HEK293 (cell line): ENCODE measurements at regions not wholly inside any gene's neighbourhood (a gene's known extent, or its start where the extent isn't known, plus 50 kb on each side); places are given as distances from the start of the nearest gene placed in this dataset.
"Not testable (repeated sequence)": the region's sequence is repeated elsewhere in the genome, so short reads cannot be mapped to it uniquely, and the experiment has no call there.

Source experiments
- CTCF ChIA-PET: fragments of 350-600 bp; formaldehyde crosslinking; extraction: SDS; loops from one replicate; lab custom pipeline; 2021; ENCODE audit warnings: antibody characterized with exemption; lab: Yijun Ruan, JAX
- POLR2A ChIA-PET: fragments of 300-600 bp; formaldehyde crosslinking; extraction: SDS; loops from one replicate; lab custom pipeline; 2020; ENCODE audit warnings: antibody characterized with exemption, inconsistent platforms; lab: Yijun Ruan, JAX
- H3K27ac ChIP-seq: fragments of 200-500 bp; sonication (Bioruptor generic); 2 replicates; pipeline ENCODE4 v1.5.1; 2014; ENCODE audit warnings: low read depth, low read length, control low read depth, inconsistent platforms; ENCODE audit errors: extremely low read depth
- H3K36me3 ChIP-seq, 2 experiments: fragments of 200-500 bp in 1 of 2; sonication (Bioruptor generic) in 1 of 2; 1 replicate in 1 of 2; 2 replicates in 1 of 2; pipeline ENCODE4 v1.5.1; 2014 to 2017; ENCODE audit warnings: inconsistent platforms in 2 of 2, low read length in 2 of 2; ENCODE audit not compliant: control insufficient read depth in 2 of 2, insufficient read depth in 1 of 2
- H3K4me1 ChIP-seq: fragments of 200-500 bp; sonication (Bioruptor generic); 2 replicates; pipeline ENCODE4 v1.5.1; 2014; ENCODE audit warnings: mild to moderate bottlenecking, low read length, inconsistent platforms; ENCODE audit not compliant: control insufficient read depth, insufficient read depth
- H3K4me3 ChIP-seq: 2 replicates; pipeline ENCODE4 v1.5.1; 2011; ENCODE audit warnings: low read depth, mild to moderate bottlenecking, control low read depth, low read length, moderate library complexity
- H3K9me3 ChIP-seq: fragments of 200-500 bp; sonication (Bioruptor generic); 2 replicates; pipeline ENCODE4 v1.5.1; 2014; ENCODE audit warnings: low read depth, low read length, inconsistent platforms; ENCODE audit not compliant: control insufficient read depth, insufficient read depth
- KLF8 ChIP-seq: fragments of 450-650 bp; formaldehyde crosslinking; IDR thresholded peaks from 2 replicates; pipeline ENCODE4 v1.5.1; 2016; ENCODE audit warnings: missing biosample characterization, missing genetic modification characterization
- SCRT1 ChIP-seq: fragments of 450-650 bp; formaldehyde crosslinking; IDR thresholded peaks from 2 replicates; pipeline ENCODE4 v1.5.1; 2016; ENCODE audit warnings: missing biosample characterization, missing genetic modification characterization, borderline replicate concordance
- SCRT2 ChIP-seq: fragments of 450-650 bp; formaldehyde crosslinking; IDR thresholded peaks from 2 replicates; pipeline ENCODE4 v1.5.1; 2016; ENCODE audit warnings: missing biosample characterization, missing genetic modification characterization
- ZBTB7A ChIP-seq: fragments of 450-650 bp; formaldehyde crosslinking; IDR thresholded peaks from 2 replicates; pipeline ENCODE4 v1.5.1; 2016; ENCODE audit warnings: low read depth, missing biosample characterization, missing genetic modification characterization
- ZNF146 ChIP-seq: fragments of 450-650 bp; formaldehyde crosslinking; IDR thresholded peaks from 2 replicates; pipeline ENCODE4 v1.5.1; 2016; ENCODE audit warnings: missing biosample characterization, missing genetic modification characterization
- ZNF148 ChIP-seq: fragments of 450-650 bp; formaldehyde crosslinking; IDR thresholded peaks from 2 replicates; pipeline ENCODE4 v1.5.0; 2017; ENCODE audit warnings: missing biosample characterization, missing genetic modification characterization, borderline replicate concordance
- ZNF211 ChIP-seq: fragments of 450-650 bp; formaldehyde crosslinking; IDR thresholded peaks from 2 replicates; pipeline ENCODE4 v1.5.1; 2016; ENCODE audit warnings: low read depth, missing biosample characterization, missing genetic modification characterization
- ZNF529 ChIP-seq: fragments of 450-650 bp; formaldehyde crosslinking; IDR thresholded peaks from 2 replicates; pipeline ENCODE4 v1.5.1; 2017; ENCODE audit warnings: missing genetic modification characterization, missing biosample characterization; ENCODE audit not compliant: insufficient replicate concordance
- ZNF585B ChIP-seq: fragments of 450-650 bp; formaldehyde crosslinking; IDR thresholded peaks from 2 replicates; pipeline ENCODE4 v1.5.1; 2016; ENCODE audit warnings: missing biosample characterization, missing genetic modification characterization
- ZNF660 ChIP-seq: fragments of 450-650 bp; IDR thresholded peaks from 2 replicates; pipeline ENCODE4 v1.5.1; 2018; ENCODE audit warnings: missing biosample characterization, mild to moderate bottlenecking, missing genetic modification characterization

DNA sequence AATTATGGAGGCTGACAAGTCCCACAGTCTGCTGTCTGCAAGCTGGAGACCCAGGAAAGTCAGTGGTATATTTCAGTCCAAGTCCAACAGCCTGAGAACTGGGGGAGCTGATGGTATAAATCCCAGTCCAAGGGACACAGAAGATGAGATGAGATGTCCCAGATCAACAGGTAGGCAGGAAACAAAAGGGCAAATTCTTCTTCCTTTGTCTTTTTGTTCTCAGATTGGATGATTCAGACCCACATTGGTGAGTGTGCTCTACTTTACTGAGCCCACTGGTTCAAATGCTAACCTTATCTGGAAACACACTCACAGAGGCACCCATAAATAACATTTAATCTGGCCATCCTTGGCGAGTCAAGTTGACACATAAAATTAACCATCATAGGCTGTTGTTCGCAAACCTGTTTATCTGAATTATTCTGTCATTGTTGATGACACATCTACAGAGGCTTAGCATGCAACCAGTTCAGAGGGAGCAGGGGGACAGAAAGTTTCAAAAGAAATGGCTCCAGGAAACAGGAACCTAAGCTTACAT lies 62.7 kb upstream of the ITGA11 start:
- Histone ChIP-seq H3K27ac (no peak overlapping the region), H3K9me3 (no peaks in the 10 kb centered on the region), H3K36me3 (no peaks in the 10 kb centered on the region), H3K4me1 (no peaks in the 10 kb centered on the region), H3K4me3 (no peak overlapping the region)
- TF ChIP-seq ZNF211 = no peak
- peak; percentile 62; the same call in 1 of the 2 replicates for TF ChIP-seq SCRT1 (tag by site-specific recombination)
- TF ChIP-seq SCRT2 (tag by site-specific recombination) = peak; percentile 82
- no peak for TF ChIP-seq ZNF529 (tag by site-specific recombination)
- 0 out of 2 replicates have a peak, but pooled peaks have one; percentile 18 for TF ChIP-seq ZNF585B (tag by site-specific recombination)
- CTCF ChIA-PET = interaction anchor here (0.6 to 1.2 kb wide), 2 partner anchors 44 to 255 kb away, joined by 3 read pairs; no protein-coding TSS in a partner anchor
- POLR2A ChIA-PET = no interaction called here

DNA sequence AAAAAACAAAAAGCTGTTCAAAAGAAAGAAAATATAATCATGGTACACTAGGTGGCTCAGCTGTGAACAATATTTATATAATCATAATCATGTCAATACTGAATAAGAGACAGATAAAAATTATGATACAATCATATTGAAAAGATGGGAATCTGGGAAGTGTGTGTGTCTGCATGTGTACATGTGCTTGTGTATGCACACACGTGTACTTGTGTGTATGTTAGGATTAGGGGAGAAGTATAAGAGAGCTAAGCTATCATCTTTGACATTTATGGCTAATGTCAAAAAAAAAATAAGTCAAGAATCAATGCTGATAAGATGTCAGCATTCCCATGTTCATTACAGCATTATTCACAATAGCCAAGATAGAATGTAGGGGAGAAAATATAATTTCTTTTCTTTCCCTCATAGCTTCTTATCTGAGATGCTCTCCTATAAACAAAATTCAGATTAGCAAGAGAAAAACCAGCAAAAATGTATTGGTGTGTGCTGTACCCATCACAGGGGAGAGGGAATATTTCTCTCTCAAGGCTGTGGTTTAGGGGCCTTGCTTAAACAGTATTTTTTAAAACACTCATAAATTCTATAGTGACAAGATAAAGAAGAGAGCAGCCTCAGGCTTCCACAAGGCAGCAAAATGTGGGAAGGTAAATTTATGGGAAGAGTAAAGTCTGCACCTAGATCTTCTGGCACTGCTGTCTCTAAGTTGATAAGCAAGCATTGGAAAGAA lies 63.4 kb upstream of the ITGA11 start:
- ChIA-PET CTCF (interaction anchor here (0.6 to 1.5 kb wide), 3 partner anchors 54 to 256 kb away, joined by 3 to 9 read pairs (median 3); no protein-coding TSS in a partner anchor), POLR2A (no interaction called here)
- no peak for TF ChIP-seq ZNF660
- no peak for TF ChIP-seq ZNF148 (tag by site-specific recombination)
- TF ChIP-seq ZBTB7A (tag by site-specific recombination) = no peak

DNA sequence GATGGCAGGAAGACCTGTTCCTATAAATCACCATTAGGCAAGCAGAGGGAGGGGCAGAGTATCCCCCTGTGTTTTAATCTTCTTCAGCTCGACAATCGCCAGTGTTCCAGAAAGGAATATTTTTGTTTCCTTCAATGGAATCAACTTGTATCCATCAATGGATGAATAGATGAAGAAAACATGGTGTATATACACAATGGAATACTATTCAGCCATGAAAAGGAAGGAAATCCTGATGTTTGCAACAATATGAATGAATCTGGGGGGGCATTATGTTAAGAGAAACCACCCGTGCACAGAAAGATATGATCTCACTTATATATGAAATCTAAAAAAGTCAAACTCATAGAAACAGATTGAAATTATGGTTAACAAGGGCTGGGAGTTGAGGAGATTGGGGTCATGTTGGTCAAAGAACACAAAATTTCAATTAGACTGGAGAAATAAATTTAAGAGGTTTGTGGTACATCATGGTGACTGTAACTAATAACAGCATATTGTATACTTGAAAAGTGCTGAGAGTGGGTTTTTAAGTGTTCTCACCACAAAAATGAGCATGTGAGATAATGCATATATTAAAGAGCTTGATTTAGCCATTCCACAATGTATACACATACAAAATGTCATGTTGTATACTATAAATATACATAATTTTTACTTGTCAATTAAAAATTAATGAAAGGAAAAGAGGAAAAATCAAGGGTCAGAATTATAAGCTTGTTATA lies 64.2 kb upstream of the ITGA11 start:
- Histone ChIP-seq H3K4me3 (no peak overlapping the region), H3K4me1 (no peaks in the 10 kb centered on the region), H3K36me3 (no peaks in the 10 kb centered on the region), H3K9me3 (no peaks in the 10 kb centered on the region), H3K27ac (no peak overlapping the region)
- TF ChIP-seq KLF8 (tag by site-specific recombination) (no peak), ZNF146 (tag by site-specific recombination) (peak; percentile 92)
- POLR2A ChIA-PET = no interaction called here
- CTCF ChIA-PET = interaction anchor here (0.7 to 1.5 kb wide), 2 partner anchors 54 to 153 kb away, joined by 4 to 9 read pairs; no protein-coding TSS in a partner anchor

More for the DNA sequence above, 63.4 kb upstream of the ITGA11 start:
- Histone ChIP-seq H3K36me3 (no peaks in the 10 kb centered on the region), H3K4me3 (no peak overlapping the region), H3K9me3 (no peaks in the 10 kb centered on the region), H3K4me1 (no peaks in the 10 kb centered on the region), H3K27ac (no peak overlapping the region)

DNA sequence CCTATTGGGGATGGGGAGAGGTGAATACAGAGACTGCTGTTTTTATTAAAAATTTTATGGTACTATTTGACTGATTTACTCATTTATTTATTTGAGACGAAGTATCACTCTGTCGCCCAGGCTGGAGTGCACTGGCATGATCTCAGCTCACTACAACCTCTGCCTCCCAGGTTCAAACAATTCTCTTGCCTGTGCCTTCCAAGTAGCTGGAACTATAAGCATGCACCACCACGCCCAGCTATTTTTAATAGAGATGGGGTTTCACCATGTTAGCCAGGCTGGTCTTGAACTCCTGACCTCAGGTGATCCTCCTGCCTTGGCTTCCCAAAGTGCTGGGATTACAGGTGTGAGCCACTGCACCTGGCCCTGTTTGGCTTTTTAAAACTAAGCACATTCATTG lies 64.8 kb upstream of the ITGA11 start:
- H3K4me1 ChIP-seq, H3K9me3 ChIP-seq, POLR2A ChIA-PET, H3K27ac ChIP-seq, H3K4me3 ChIP-seq, H3K36me3 ChIP-seq: not testable (repeated sequence)
- CTCF ChIA-PET = interaction anchor here (0.7 to 1.5 kb wide), 3 partner anchors 8 to 153 kb away, joined by 4 to 9 read pairs (median 5); no protein-coding TSS in a partner anchor
